Stimulated activated CD4-positive, alpha-beta T cell treated with anti-CD3 and anti-CD28 coated beads, Interleukin-12 subunit alpha, Interleukin-12 subunit beta, amount 100 ng/mL, for 24 hours (primary cell): ENCODE measurements at regions not wholly inside any gene's neighbourhood (a gene's known extent, or its start where the extent isn't known, plus 50 kb on each side); places are given as distances from the start of the nearest gene placed in this dataset.
"Not testable (repeated sequence)": the region's sequence is repeated elsewhere in the genome, so short reads cannot be mapped to it uniquely, and the experiment has no call there.

Experiments
- DNase-seq, 2 experiments: peaks; one replicate each; pipeline ENCODE4 v3.0.0-alpha.2; 2020; ENCODE audit warnings: low read depth in 2 of 2

GRCh38 chr2:54065411-54065810 is 50.0 kb upstream of the ACYP2 start:
- no peak for DNase-seq

DNA sequence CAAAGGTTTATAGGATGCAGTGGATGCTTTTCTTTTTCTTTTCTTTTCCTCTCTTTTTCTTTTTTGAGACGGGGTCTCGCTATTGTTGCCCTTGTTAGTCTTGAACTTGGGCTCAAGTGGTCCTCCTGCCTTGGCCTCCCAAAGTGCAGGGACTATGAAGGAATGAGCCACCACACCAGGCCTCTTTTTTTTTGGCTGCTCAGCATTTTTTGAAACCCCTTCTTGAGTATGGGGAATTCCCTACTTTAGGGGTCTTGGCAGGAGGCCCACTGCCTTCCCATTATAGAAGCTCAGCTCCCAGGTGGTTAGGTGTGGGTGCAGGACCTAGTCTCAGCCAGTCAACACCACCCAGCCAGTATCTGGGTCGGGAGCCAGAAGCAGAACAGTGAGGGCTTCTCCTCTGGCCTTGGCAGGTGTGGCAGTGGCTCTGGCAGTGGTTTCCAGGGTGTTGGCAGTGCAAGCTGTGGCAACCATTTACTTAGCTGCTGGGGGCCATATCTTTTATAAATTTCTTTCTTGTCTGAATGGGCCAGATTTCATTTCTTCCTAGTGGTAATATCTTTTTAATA is 51.4 kb upstream of the ACYP2 start:
- DNase-seq = no peak

DNA sequence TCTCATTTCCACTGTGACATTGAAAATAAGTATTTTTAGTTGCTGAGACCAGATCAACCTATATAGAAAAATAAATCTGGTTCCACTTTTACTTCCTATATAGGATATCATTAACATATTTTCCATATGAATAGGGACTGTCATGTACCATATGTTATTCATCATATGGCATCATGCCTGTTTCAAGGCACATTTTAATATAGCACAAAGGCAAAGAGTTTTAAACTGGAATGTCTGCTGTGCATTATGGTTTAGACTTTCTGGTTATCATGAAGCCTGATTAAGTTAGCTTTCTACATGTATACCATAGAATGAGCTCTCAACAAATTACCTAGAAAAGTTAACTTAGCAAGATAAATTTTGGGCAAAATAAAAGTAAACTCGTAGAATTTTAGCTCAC is 53.0 kb upstream of the ACYP2 start:
- DNase-seq = no peak

- no peak for DNase-seq
Observed at GRCh38 chr2:54061272-54061671, 54.1 kb upstream of the ACYP2 start.

- DNase-seq = no peak
Observed at GRCh38 chr2:54059986-54060385, 55.4 kb upstream of the ACYP2 start.

DNA sequence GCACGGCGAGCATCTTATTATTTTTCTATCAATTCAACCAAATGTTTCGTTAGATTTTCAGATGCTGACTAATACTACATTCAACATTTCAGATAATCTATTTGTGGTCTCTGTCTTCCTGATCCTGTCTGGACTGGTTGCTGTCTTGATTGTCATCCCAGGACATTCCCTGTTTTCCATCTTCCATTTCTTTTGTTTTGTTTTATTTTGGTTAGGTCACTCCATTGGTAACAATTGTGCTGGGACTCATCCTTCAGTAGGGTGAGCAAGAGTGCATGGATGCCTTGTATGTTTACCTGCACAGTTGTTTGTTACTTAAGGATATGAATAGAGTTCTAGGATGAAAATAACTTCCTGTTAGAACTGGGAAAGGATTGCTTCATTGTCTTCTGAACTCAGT is 55.9 kb upstream of the ACYP2 start:
- no peak for DNase-seq

- no peak for DNase-seq
Observed at GRCh38 chr2:54058449-54058848, 57.0 kb upstream of the ACYP2 start.

DNA sequence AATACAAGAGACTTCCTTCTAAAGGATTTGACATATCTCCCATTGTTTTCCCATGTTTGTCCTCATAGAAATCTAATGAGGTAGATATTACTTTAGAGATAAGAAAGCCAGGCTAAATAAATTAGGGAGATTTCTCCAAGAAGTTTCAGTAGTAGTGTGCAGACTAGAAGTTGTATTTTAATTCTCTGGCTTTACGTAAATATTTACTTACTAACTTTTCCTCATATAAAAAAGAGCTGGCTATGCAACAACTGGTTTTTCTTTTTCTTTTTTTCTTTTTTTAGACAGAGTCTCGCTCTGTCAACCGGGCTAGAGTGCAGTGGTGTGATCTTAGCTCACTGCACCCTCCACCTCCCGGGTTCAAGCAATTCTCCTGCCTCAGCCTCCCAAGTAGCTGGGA is 60.6 kb upstream of the ACYP2 start:
- DNase-seq = no peak

DNA sequence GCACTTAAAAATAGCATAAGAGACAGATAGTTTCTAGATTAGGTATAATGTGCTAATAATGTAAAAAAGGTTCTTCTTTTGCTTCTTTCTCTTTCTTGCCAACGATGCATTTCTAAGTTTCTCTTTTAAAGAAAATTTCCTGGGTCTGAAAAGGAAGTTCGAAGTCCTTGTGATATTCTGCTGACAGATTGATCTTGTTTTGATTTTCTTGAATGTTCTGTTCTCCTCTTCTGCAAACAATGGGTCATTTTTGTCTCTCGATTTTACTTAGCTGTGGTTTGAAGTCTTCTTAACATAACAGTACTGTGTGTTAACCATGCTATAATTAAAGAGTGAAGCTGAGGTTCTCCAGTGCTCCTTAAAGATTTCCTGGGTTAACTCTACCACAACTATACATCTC is 61.1 kb upstream of the ACYP2 start:
- no peak for DNase-seq

DNA sequence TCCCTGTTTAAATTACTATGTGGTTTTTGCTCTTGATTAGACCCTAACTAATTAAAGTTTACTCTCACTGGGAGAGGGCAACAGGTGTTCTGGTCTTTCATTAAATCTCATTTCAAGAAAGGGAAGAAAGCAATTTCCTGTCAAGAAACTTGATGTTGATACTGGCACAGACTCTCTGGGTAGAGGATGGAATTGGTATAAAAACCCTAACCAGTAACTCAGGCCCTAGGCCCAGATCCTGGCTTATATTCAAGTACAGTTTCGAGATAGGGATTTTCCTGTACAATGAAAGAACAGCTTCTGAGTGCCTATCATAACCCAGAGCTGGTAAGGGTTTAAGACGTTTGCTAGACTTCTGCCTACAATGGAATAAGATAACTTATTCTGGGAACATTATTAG is 61.6 kb upstream of the ACYP2 start:
- DNase-seq = no peak

- no peak for DNase-seq
Observed at GRCh38 chr2:54052825-54053718, 62.3 kb upstream of the ACYP2 start.

GRCh38 chr2:54050445-54050844 is 65.0 kb upstream of the ACYP2 start:
- no peak for DNase-seq

- DNase-seq = no peak
Observed at GRCh38 chr2:54049365-54049764, 66.0 kb upstream of the ACYP2 start.

DNA sequence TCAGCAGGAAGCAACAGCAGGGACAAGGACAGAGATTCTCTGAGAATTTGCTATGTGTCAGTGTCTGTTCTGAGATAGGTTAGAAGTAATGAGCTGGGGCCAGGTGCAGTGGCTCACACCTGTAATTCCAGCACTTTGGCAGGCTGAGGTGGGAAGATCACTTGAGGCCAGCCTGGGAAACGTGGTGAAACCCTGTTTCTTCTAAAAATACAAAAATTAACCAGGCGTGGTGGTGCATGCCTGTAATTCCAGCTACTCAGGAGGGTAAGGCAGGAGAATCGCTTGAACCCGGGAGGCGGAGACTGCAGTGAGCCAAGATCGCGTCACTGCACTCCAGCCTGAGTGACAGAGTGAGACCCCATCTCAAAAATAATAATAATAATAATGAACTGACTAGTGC is 66.5 kb upstream of the ACYP2 start:
- DNase-seq = not testable (repeated sequence)

- DNase-seq = no peak
Observed at GRCh38 chr2:54048117-54048785, 67.2 kb upstream of the ACYP2 start.

GRCh38 chr2:54047658-54048057 is 67.8 kb upstream of the ACYP2 start:
- no peak for DNase-seq

DNA sequence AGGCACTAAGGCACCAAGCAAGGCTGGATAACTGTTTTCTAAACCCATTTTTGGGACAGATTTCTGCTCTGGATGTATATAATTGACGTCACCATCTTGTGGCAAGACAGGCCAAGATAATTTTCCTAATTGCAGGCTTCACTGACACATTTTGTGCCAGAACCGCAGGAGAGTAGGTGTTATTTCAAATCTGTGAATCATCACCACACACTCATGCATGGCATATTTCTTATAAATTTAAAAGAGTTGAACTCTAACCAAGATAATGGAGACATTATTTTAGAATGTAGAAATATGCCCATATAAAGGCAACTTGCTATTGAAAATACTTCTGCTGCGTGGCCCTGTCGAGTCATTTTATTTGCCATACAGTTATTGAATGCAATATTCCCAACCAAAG is 68.3 kb upstream of the ACYP2 start:
- no peak for DNase-seq

DNA sequence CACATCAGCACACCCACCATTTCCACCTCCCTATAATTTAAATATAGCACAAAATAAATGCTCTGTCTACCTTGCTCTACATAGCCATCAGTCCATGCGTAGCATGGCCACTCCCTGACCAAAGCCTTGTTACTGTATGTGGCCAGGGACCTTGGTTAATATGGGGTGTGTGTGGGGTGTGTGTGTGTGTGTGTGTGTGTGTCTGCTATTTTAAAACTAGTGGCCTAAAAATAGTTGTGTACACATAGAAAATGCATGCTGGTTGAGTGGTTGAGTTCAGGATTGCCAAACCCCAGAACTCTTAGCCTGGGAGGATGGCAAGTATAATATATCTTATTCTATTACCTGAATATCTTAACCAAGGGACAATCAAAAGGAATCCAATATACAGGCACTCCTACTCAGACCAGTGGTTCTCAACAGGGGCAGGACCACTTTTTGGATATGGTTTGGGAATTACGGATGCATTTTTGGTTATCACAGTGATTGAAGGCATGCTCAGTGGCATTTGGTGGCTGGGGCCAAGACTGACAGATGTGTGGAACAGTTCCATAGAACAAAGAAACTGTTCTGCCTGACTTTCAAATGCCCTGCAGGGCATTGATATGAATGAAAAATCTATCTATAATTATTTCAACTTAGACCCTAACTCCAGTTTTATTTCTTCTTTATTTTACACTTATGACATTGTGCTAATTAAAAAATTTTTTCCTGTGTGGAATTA is 72.3 kb upstream of the PSME4 start:
- no peak for DNase-seq

- no peak for DNase-seq
Observed at GRCh38 chr2:54042341-54042740, 71.5 kb upstream of the PSME4 start.

DNA sequence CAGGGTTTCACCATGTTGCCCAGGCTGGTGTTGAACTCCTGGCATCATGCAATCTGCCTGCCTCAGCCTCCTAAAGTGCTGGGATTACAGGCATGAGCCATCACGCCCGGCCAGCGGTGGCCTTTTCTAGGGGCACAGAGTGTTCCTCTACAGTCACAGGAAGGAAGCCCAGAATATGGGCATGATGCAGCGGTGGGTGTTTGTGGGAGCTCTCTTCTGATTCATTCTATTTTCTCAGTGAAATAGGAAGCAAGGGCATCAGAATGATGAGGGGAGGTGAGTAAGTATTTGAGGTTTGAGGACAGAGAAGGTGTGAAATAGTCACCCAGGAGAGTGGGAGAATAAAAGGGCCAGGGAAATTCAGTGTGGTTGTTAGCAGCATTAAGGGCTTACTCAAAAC is 70.3 kb upstream of the PSME4 start:
- peak; percentile 26 to 55 for DNase-seq

DNA sequence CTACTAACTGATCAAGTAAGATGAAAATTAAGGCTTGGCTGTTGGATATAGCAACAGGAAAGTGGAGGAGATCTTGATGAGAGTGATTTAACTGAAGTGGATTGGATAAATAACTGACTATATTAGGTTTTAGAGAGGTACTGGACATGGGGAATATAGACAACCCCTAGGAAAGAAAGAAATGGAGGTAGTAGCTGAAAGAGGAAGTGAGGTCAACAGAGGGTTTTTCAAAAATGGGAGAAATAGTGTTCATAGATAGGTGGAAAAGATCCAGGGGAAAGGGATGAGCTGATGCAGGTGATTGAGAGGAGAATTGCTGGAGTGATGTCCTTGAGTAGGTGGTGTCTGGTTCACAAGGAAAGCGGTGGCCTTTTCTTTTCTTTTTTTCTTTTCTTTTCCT is 69.9 kb upstream of the PSME4 start:
- no peak for DNase-seq

GRCh38 chr2:54040250-54040649 is 69.5 kb upstream of the PSME4 start:
- DNase-seq = no peak
